HEK293T (cell line): ENCODE measurements at regions not wholly inside any gene's neighbourhood (a gene's known extent, or its start where the extent isn't known, plus 50 kb on each side); places are given as distances from the start of the nearest gene placed in this dataset.

Experiments
- BHLHE40 ChIP-seq: fragments of 450-650 bp; IDR thresholded peaks from 2 replicates; pipeline ENCODE4 v1.6.1; 2016; ENCODE audit warnings: mild to moderate bottlenecking, moderate library complexity, borderline replicate concordance
- FOXK2 ChIP-seq: fragments of 450-650 bp; IDR thresholded peaks from 2 replicates; pipeline ENCODE4 v1.6.1; 2016; ENCODE audit warnings: mild to moderate bottlenecking
- FOXM1 ChIP-seq: fragments of 450-650 bp; IDR thresholded peaks from 2 replicates; pipeline ENCODE4 v1.6.1; 2017; ENCODE audit warnings: mild to moderate bottlenecking, borderline replicate concordance
- HDGF ChIP-seq: fragments of 450-650 bp; IDR thresholded peaks from 2 replicates; pipeline ENCODE4 v1.6.1; 2017; ENCODE audit warnings: antibody characterized with exemption, borderline replicate concordance
- L3MBTL2 ChIP-seq: fragments of 450-650 bp; conservative IDR thresholded peaks from 2 replicates; pipeline ENCODE4 v1.6.1; 2016; ENCODE audit warnings: mild to moderate bottlenecking
- NFRKB ChIP-seq: fragments of 450-650 bp; IDR thresholded peaks from 2 replicates; pipeline ENCODE4 v1.6.1; 2016; ENCODE audit warnings: mild to moderate bottlenecking, moderate library complexity
- SP1 ChIP-seq: fragments of 450-650 bp; IDR thresholded peaks from 2 replicates; pipeline ENCODE4 v1.6.1; 2017
- SUZ12 ChIP-seq: fragments of 450-650 bp; IDR thresholded peaks from 2 replicates; pipeline ENCODE4 v1.6.1; 2016; ENCODE audit warnings: mild to moderate bottlenecking
- TARDBP ChIP-seq: fragments of 450-650 bp; IDR thresholded peaks from 2 replicates; pipeline ENCODE4 v1.6.1; 2016
- ZNF384 ChIP-seq: fragments of 450-650 bp; IDR thresholded peaks from 2 replicates; pipeline ENCODE4 v1.6.1; 2016

DNA sequence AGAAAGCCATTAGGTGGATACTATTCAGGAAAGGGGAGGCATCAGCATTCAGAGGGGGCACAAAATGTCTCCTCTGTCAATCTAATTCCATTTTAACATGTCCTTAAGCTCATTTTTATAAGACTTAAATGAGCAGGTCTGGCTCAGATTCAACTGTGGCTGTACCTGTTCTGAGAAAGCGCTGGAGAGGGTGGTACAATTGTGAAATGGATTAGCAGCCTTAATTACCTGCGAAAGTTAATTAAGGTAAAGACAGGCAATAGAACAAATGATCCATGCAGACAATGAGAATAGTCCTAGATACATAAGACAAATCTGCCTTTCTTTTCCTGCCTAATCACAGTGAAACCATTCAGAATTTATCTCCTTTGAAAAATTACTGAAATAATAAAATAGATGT is 96.2 kb downstream of the TAF11L14 start:
- TF ChIP-seq ZNF384 (no peak), SP1 (no peak), TARDBP (no peak), BHLHE40 (no peak), HDGF (no peak), NFRKB (no peak), FOXM1 (no peak), L3MBTL2 (no peak), SUZ12 (no peak), FOXK2 (no peak)
